PC-3 (cell line): ENCODE measurements at regions not wholly inside any gene's neighbourhood (a gene's known extent, or its start where the extent isn't known, plus 50 kb on each side); places are given as distances from the start of the nearest gene placed in this dataset.

Source experiments
- CTCF ChIP-seq: fragments of 300-600 bp; sonication (generic); conservative IDR thresholded peaks from 2 replicates; pipeline ENCODE4 v1.5.1; 2017; ENCODE audit warnings: antibody characterized with exemption, low read depth, mild to moderate bottlenecking, low read length
- EZH2 ChIP-seq: fragments of 300-600 bp; sonication (generic); IDR thresholded peaks from one replicate; pipeline ENCODE4 v1.6.1; 2017; ENCODE audit warnings: antibody characterized with exemption, mild to moderate bottlenecking, low read length; ENCODE audit not compliant: unreplicated experiment

- no peak for TF ChIP-seq CTCF
- no peak for TF ChIP-seq EZH2
Measured at GRCh38 chr6:156616495-156616894, 160.7 kb upstream of the ARID1B start.
